ENCODE measurements at regions not wholly inside any gene's neighbourhood (a gene's known extent, or its start where the extent isn't known, plus 50 kb on each side); places are given as distances from the start of the nearest gene placed in this dataset.
"Not testable (repeated sequence)": the region's sequence is repeated elsewhere in the genome, so short reads cannot be mapped to it uniquely, and the experiment has no call there.

DNA sequence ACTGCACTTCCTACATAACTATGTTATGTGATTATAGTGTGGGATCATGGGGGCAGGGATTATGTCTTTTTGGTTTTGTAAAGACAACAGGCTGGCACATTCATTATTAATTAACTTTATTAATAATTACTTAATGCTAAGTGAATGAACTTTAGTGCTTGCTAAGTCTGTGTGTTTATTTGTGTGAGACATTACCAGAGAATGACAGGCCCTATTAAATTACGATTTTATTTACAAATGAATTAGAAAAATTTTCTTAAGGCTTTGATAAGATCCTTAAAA lies 100.9 kb downstream of the CD83 start:
- no peak for DNase-seq

DNA sequence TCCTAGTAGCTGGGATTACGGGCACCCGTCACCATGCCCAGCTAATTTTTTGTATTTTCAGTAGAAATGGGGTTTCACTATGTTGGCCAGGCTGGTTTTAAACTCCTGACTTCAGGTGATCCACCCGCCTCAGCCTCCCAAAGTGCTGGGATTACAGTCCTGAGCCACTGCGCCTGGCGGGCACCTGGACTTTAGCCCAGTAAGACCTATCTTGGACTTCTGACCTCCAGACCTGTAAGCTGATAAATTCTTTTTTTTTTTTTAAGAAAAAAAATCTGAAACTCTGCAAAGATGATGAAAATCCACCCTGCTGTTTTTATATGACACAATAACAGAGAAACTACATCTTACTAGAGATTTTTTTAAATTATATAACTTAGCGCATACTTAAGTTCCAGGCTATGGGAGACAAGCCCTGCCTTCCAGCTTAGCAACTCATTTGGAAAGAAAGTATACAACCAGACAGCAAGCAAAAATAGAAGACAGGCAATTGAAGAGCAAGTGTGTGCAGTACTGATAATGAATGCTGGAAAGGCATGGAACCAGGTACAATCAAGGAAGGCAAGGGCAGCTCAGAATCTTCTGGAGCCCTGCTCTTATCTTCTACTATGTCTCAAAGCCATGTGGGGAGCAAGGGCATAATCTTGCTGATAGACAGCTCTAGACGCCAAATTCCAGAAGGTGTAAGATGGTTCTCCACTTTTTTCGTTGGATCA lies 104.2 kb downstream of the CD83 start:
- DNase-seq, result no peak

DNA sequence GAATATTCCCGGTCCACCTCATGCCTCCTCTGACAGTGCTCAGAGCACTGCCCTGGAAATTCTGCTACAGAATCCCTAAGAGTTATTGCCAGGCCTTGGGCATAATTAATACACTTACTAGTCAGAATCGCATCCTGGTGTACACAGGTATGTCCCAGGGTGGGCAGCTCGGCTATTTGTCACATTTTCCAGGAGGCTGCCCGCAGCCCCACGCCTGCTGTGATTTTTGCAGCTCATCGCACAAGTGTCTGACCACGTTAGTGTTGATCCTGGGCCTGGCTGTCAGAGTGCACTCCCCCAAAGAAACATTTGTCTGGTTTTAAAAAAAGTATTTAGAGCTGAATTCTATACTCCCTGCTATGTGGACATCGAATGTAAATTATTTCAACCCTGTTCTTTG lies 105.4 kb downstream of the CD83 start:
- DNase-seq, result no peak

DNA sequence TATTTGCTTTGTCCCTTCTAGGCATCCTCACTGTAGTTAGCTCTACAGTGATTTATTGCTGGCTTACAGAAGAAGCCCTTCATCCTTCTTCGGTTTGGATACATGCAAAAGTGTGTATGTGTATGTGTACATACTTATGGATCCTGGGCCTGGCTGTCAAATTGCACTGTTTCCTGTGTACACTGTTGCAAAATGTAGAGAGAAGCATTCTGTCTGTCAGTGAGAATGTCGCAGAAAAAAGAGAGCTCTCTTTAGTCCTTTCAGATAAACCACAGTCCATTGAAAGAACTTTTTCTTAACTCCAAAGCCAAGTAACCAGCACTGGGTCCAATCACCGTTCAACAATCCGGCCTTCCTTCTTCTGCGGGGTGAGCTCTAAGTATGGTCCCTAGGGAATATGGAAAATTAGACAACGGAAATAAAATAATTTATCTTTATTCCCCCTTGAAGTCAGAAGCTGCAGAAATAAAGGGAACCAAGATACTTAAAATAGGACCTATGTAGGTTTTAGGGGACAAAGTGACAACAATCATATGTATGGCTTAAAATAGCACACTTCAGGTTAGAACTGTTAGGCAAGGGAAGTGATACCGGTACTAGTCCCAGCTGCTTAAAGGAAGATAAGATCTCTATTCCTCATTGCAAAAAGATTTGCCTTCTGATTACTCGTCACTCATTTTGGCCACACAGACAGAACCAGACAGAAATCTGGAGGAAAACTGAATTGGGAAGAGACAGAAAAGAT lies 107.0 kb downstream of the CD83 start:
- DNase-seq, result no peak

DNA sequence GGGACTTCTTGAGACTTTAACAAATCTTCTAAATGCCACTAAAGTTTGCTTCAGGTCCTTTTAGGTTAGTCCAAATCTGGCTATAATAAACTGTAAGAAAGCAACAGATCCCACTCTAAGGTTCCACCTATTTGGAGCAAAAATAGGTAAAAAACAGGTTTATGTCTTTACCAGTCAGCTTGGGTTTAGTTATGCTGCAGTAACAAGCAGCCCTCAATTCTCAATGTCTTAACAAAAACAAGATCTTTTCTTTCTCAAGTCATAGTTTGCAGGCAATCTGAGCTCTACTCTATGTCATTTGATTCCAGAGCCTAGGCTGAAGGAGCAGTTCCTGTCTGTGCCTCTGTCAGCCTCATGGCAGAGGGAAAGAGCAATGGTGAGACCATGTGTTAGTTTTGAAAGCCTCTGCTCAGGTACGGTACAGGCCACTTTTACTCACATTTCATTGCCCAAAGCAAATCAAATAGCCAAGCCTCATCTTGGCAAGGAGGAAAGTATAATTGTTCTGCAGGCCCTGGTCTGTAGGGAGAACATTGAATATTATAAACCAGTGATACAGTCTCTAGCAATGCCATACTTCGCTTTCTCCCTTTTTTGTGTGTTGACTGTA lies 108.6 kb downstream of the CD83 start:
- no peak for DNase-seq

DNA sequence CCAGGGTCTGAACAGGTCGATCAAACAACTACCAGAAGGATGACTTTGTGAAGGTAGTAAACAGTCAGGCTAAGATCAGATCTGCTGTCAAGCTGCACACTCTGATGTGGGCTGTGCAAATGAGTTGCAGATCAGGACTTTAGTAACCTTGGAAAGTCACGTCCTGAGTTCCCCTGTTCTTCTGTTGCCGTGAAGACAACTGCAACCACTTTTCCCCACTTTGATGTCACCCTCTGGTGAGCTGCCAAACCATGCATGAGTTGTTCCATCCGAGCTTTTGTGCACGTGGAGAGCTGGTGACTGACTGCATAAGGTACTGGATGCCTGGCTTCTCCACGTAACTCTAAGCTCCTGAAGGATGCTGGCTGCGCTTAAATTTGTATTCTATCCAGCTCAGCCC lies 111.0 kb downstream of the CD83 start:
- peak; percentile 61 for DNase-seq

DNA sequence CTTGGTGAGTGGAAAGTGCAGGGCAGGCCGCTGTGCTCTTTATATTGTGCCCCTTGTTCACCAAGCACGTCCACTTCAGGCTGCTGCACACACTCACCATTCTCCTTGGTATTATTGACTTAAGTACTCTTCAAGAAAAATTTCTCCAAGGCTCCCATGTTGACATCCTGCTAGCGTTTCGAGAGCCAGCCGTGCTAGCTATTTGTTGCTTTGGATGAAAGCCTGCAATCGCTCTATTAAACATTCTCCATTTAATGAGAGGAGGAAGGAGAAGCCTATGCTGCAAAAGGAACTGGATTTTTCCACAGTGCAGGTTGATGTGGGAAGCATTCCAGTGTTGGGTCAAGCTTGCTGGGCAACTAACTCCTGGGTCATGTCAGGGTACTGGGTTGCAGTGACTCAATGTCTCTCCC lies 113.5 kb downstream of the CD83 start:
- no peak for DNase-seq

DNA sequence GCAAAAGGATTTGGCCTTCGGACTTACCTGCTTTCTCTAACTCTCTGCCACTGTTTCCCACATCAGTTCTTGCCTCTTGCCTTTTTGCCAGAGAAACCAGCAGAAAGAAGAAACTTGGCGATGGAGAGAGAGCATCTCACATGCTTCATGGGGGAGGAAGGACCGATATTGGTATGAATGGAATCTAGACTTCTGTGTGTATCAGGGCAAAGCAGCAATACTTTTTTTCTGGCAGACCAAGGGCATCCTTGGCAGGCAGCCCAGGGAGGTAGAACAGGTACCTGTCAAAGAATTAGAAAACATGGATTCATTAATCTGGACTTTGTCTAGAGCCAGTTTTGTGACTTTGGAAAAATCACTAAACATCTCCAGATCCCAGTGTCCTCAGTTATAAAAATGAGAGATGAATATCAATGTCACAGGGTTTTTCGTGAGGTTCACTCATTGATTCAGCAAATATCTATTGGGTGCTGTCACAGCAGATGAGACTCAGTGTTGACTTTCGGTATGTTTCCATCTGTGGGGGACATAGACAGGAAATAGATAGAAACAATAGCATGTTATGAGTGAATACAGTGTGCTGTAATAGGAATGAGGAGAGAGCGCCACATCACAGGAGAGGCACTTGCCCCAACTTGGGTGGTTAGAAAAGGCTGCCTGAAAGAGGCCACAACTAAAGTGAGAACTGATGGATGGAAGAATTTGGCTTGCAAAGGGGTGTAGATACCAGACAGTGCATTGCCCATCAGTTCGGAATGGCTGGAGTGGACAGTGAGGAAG lies 114.1 kb downstream of the CD83 start:
- no peak for DNase-seq

DNA sequence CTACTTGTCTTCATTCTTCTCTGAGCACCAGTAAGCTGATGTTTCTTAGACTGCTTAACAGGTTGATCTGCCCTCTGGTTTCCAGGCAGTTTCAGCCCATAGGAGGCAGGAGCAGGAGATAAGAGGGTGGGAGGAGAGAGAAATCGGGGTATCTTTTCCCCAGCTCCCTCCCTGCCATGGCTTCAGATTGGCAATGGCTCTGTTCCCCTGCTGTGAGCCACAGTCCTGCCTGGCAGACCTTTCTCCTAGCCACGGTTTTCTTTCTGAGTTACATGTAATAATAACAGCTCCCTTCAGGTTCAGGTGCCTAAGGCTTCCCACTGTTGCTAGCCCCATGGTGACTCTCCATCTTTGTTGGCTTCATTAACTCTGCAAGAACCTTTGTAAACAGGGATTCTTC lies 115.3 kb downstream of the CD83 start:
- no peak for DNase-seq

DNA sequence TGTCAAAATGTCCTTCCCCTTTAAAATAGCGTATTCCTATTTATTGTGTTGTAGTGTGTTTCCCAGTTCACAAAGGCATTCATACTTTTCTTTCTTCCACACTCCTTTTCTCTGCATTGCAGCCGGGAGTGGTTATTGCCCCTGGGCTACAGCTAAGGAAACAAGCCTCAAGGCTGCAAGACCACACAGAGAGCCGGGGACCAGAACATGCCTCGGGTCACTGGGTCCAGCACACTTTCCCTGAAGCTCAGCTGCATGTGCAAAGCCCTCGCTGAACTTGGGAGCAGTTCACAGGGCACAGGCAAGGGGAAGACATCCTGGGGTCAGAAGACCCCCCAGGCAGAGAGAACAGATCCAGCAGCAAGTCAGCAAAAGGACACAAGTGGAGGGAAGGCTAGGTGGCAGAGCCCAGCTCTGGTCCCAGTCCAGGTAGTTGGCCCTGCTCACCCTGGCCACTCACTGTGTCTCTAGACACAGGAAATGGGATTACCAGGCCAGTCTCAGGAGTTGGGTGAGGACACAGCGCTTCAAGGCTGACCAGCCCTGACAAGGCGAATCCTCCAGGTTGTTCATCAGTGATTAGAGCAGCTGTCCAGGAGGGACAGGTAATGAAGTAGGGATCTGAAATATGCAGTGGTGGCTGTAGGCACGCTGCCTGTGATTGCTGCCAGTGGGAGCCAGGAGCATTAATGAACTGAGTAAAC lies 118.2 kb downstream of the CD83 start:
- no peak for DNase-seq

DNA sequence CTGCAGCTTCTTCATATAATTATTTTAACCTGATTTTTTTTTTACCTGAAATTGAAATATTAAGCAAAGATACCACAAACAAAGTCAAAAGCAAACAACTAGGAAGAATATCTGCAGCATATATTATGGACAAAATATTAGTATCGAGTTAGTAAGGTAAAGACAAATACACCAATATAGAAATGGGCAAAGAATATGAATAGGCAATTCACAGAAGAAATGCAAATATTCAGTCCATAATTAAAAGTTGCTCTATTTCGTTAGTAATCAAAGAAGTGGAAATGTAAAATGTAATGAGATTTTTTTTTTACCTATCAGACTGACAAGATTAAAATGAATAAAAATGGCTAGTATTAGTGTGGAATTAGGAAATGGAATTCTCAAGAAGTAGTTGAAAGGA lies 121.5 kb downstream of the CD83 start:
- DNase-seq, result no peak

DNA sequence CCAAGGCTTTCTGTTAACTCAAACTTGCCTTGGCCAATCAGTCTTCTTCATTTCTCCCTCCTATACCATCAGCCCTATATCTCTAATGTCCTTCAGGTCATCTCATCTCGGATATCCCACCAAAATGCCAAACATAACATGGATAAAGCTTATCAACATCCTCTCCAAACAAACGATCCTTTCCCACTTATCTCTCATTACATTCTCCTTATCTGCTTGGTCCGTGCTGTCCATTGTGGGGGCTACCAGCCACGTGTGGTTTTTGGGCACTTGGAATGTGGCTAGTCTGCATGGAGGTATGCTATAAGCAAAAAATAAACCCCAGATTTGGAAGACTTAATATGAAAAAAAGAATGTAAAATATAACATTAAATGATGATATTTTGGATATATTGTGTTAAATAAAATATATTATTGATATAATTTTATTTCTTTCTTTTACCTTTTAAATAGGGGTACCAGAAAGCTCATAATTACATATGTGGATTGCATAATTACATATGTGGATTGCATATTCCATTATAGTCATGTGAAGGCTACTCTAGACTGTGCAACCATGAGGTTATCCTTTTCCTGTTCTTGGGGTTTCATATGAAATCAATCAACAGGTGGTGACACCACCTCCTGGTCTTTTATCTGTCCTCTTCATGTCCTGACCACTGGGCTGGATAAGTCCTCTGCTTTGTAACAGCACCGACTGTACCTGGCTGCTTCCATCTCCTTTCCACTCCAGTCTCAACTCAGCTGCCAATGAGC lies 123.0 kb downstream of the CD83 start:
- DNase-seq, result no peak

DNA sequence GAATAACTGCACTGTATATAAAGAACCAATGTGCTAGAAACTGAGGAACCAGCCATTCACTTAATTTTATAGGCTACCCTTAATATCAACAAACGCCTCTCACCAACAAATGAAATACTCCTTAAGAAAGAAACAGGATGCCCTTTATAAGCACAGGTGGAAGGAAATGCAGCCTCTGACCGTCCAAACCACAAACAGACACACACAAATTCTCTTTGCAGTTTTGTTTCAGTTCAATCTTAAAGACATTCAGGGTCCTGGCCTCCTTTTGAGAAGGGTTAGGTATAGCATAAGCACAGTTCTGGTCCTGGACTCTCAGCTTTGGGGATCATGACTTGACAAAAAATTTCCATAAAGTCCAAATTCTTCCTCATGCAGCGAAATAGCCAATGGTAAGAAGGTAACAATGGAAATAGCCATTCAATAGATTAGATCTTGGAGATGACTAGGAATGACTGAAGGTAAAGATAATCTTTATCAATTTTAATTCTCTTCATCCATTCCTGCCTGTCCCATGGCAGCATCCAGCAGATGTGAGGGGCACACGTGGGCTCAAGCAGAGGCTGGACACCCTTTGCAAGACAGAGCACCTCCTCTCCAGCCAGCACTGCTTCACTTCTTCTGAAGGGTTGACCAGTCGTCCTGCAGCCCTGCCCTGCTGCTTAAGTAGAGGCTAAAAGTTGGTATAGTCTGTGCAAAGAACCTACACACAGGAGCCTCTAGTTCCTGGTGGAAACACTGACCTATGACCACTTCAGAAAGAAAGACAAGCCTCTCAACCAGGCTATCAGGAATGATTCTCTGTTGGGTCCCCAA lies 123.9 kb downstream of the CD83 start:
- DNase-seq, result no peak

DNA sequence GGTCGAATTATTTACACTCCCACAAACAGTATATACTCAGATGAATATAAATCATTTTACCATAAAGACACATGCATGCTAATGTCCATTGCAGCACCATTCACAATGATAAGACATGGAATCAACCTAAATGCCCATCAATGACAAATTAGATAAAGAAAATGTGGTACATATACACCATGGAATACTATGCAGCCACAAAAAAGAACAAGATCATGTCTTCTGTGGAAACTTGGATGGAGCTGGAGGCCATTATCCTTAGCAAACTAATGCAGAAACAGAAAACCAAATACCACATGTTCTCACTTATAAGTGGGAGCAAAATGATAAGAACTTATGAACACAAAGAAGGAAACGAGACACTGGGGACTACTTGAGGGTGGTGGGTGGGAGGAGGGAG lies 125.3 kb downstream of the CD83 start:
- not testable (repeated sequence) for DNase-seq

DNA sequence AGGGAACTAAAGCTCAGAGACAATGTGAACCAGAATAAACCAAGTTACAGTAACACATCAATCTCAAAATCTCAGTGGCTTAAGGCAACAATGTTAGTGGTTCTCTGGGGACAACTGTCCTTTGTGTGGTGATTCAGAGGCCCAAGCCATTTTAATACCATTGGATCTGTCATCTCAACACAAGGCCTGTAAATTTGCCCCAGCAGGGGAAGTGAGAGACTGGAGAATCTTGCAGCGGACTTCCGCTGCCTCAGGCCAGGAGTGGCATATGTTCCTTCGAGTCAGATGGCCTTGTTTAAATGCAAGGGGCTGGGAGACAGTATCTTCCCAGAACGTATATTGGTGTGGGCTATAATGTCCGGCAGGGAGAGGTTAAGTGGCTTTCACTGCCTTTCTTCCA lies 126.0 kb downstream of the CD83 start:
- DNase-seq, result no peak

DNA sequence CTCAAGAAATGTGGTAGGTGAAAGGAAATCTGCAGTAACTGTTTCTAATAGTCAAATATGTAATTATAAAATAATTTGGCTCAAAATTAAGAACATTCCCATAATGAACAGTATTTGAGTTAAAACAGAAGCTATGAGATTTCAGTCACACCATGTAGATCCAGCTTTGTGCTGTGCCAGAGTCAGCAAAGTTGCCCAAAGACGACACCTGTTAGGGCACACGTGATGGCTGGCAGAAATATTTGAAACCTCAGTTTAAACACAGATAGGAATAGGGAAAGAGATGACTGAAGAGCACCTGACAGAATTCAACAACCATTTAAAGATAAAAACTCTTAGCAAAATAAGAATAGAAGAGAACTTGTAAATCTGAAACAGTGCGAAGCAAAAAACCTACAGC lies 129.3 kb downstream of the CD83 start:
- no peak for DNase-seq

DNA sequence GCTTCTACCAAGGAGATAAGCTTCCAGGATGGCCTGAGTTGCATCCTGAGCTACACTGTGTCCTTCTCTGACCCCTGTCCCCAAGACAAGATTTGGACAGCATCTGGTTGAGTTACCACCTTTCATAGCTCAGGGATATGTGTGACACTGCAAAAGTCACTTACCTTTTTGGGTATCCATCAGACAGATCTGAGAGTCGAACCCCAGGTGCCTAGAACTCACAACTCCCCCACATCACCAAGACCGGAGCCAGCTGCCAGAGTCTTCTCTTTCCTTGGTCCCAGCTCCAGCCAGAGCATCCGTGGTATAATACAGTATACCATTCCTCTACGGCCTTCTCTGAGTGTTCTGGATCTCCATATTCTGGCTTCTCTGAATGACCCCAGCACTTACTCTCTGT lies 133.0 kb downstream of the CD83 start:
- no peak for DNase-seq

DNA sequence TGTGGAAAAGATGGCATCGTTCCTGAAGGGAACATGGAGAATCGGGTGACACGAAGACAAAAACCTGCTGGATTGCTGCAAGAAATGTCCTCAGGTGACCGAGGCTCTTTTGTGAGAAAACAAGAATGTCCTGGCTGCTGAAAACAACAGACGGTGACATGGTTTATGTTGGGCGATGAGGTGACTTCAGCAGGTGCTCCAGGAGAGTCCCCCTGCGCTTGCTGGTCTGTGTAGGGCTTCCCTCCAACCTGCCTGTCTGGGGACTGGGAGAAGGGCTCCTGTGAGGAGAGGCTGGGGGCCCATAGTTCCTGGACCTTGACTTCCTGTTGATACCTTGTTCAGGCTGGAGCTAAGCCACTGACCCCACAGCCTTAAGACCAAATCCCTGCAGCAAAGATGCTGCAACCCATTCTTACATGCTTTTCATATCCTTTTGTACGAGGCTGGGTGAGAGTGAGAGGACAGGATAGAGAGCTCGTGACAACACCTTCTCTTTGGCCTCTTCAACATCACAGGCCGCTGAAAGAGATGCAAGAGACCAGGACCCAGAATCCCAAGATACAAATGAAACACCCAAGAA lies 134.8 kb downstream of the CD83 start:
- DNase-seq, result no peak

DNA sequence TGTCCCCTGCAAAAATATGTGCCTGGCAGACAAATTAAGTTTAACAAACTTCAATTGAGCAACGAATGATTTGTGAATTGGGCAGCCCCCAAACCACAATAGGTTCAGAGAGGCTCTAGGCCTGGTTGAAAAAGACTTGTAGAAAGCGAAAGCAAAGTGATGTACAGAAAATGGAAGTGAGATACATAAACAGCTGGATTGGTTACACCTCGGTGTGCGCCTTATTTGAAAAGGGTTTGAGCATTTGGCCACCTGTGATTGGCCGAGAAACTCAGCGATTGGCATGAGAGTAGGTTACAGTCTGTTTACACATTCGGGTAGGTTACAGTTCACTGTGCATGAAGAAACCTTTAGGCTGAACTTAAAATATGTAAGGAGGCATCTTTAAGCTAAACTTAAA lies 136.9 kb downstream of the CD83 start:
- no peak for DNase-seq

DNA sequence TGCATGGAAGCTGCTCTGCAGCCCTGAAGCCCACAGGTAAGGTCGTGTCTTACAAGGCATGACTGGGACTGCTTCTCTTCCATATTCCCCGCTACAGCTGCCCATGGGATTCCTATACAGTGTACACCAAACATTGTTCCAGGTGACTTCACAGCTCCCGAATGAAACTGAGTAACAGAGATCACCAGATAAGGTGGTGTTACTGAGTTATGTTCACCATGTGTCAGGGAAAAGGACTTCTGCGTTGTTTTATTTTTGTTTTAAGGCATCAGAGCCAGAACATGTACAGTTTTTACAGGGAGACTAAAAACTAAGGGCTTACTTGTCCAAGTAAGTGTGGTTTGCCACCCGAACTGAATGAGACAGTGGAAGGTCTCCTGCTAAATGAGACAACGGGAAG lies 138.3 kb downstream of the CD83 start:
- DNase-seq, result no peak

DNA sequence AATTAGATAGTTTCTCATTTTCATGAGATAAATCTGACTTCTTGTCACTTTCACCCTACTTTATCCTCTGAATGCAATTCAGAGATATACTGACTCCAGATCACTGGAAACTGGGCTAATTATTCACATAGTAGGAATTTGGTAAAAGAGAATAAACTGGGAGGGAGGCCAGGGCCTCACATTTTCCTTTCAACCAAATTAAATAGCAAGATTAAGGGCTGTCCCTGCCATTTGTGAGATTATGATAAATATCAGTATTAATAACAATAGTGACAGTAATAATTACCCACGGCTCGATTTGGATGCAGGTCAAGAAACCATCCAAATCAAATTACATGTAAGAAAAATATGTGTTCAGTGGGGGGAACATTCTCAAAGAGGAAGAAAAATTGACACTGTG lies 140.5 kb downstream of the CD83 start:
- DNase-seq, result no peak
